ENCODE measurements at regions not wholly inside any gene's neighbourhood (a gene's known extent, or its start where the extent isn't known, plus 50 kb on each side); places are given as distances from the start of the nearest gene placed in this dataset.

GRCh38 chr13:87302034-87302433 is 369.1 kb upstream of the SLITRK5 start:
- no peak for TF ChIP-seq SIN3A (IDR thresholded peaks at IDR 0.05; ENCODE audit: borderline replicate concordance, insufficient read depth, low read depth, low read length)
- TF ChIP-seq CTCF (IDR thresholded peaks at IDR 0.05): no peak
